Body of pancreas (tissue), 4 donors: ENCODE measurements at regions not wholly inside any gene's neighbourhood (a gene's known extent, or its start where the extent isn't known, plus 50 kb on each side); places are given as distances from the start of the nearest gene placed in this dataset.

Source experiments
- ATAC-seq: fragments of 150-250 bp; one replicate; pipeline ENCODE4 v1.9.1; 2016
- DNase-seq, 4 donors: peaks; one replicate each; pipeline ENCODE4 v3.0.0-alpha.2; 2019
- H3K27ac ChIP-seq, 4 donors: fragments of 200-600 bp; sonication (generic); 1 replicate in 3 of 4; 2 replicates in 1 of 4; pipeline versions ENCODE4 v1.5.1 to v1.6.1; 2016 to 2019; ENCODE audit warnings: mild to moderate bottlenecking in 1 of 4, mixed read lengths in 1 of 4, moderate library complexity in 1 of 4
- H3K27me3 ChIP-seq, 2 donors: fragments of 200-600 bp; sonication (generic); one replicate each; pipeline ENCODE4 v1.6.0; 2016; ENCODE audit warnings: mild to moderate bottlenecking in 1 of 2
- H3K36me3 ChIP-seq, 2 donors: fragments of 200-600 bp; sonication (generic); replicated peaks in 1 of 2; 2 replicates each; pipeline ENCODE4 v1.5.1; 2016; ENCODE audit warnings: low read depth in 2 of 2; ENCODE audit not compliant: insufficient read depth in 1 of 2
- H3K4me1 ChIP-seq: fragments of 200-600 bp; sonication (generic); one replicate; pipeline ENCODE4 v1.6.0; 2016
- H3K4me3 ChIP-seq, 2 donors: fragments of 200-600 bp; sonication (generic); 1 replicate in 1 of 2; 2 replicates in 1 of 2; pipeline ENCODE4 v1.5.1; 2016 to 2019
- H3K9me3 ChIP-seq, 3 donors: fragments of 200-600 bp; sonication (generic); 1 replicate in 2 of 3; 2 replicates in 1 of 3; pipeline ENCODE4 v1.5.1; 2016
- POLR2A ChIP-seq, 3 donors: fragments of 450-650 bp; IDR thresholded peaks; one replicate each; pipeline ENCODE4 v1.6.1; 2016; ENCODE audit warnings: antibody characterized with exemption in 3 of 3, mild to moderate bottlenecking in 2 of 3
- WGBS, 2 donors: methylation state at CpG; one replicate each; pipeline ENCODE4 v1.1.5; 2017; 5-methylcytosine and 5-hydroxymethylcytosine counted together
- intact Hi-C: fragments of 100-400 bp; cut with DNase I; formaldehyde crosslinking; loops from one replicate; pipeline ENCODE4 v1.15.1; 2023
- TF ChIP-seq, protein P1 (sequence below), 7 experiments: fragments of 450-650 bp in 4 of 7; fragments of 200-600 bp in 3 of 7; sonication (generic) in 3 of 7; IDR thresholded peaks; one replicate each; pipeline ENCODE4 v1.5.1; 2016 to 2019; ENCODE audit warnings: antibody characterized with exemption in 7 of 7

DNA sequence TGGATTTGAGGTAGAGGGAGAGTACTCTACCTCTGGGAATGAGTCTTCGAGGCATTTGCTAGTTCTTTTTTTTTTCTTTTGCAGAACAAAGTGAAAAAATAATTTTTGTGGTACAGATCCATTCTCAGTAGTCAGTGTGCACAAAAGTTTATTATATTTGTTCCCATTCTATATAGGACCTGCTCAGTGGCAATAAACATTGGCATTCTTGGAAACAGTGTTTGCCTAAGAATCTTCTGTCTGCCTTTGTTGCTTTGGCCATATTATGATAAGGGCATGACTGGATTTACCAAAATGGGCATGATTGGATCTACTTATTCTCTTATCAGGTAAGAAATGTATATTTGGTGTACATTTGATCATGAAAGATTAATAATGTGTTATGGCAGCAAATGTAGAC, 583.3 kb downstream of the PLCL1 start:
- intact Hi-C loops, result no loop called here
- no peak for TF ChIP-seq POLR2A (IDR thresholded peaks at IDR 0.05)
- TF ChIP-seq, protein P1, sequence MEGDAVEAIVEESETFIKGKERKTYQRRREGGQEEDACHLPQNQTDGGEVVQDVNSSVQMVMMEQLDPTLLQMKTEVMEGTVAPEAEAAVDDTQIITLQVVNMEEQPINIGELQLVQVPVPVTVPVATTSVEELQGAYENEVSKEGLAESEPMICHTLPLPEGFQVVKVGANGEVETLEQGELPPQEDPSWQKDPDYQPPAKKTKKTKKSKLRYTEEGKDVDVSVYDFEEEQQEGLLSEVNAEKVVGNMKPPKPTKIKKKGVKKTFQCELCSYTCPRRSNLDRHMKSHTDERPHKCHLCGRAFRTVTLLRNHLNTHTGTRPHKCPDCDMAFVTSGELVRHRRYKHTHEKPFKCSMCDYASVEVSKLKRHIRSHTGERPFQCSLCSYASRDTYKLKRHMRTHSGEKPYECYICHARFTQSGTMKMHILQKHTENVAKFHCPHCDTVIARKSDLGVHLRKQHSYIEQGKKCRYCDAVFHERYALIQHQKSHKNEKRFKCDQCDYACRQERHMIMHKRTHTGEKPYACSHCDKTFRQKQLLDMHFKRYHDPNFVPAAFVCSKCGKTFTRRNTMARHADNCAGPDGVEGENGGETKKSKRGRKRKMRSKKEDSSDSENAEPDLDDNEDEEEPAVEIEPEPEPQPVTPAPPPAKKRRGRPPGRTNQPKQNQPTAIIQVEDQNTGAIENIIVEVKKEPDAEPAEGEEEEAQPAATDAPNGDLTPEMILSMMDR (IDR thresholded peaks at IDR 0.05), result no peak
- WGBS, 2 donors, result 0% methylated on average over 1 of the region's 1 CpG
- DNase-seq, result no peak
- no peaks in the 10 kb centered on the region for H3K4me1 ChIP-seq
- no peaks in the 10 kb centered on the region for H3K27me3 ChIP-seq
- H3K27ac ChIP-seq, result no peak overlapping the region
- no peak for ATAC-seq
- H3K9me3 ChIP-seq, result no peaks in the 10 kb centered on the region
- H3K36me3 ChIP-seq, result no peaks in the 10 kb centered on the region
- H3K4me3 ChIP-seq, result no peak overlapping the region

DNA sequence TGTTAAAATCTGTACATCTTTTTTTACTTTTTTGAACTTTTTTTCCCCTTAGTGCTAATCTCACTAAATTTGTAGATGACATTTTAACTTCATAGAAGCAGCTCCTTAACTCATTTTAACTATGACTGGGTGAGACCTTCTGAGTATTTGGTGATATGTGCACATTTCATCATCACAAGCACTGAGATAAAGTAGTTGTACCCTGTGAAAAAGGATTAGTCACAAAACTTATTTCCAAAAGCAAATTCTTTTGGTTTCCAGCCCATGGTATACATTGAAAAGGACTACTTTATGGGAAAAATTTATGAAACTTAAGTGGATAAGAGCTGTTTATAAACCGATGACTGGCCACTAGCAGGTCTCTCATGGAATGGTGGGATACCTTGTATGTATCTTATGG, 581.5 kb downstream of the PLCL1 start:
- H3K4me1 ChIP-seq, result no peaks in the 10 kb centered on the region
- H3K27me3 ChIP-seq, result no peaks in the 10 kb centered on the region
- DNase-seq, result no peak
- ATAC-seq, result no peak
- H3K36me3 ChIP-seq, result no peaks in the 10 kb centered on the region
- no peak for TF ChIP-seq POLR2A (IDR thresholded peaks at IDR 0.05)
- TF ChIP-seq, protein P1 (IDR thresholded peaks at IDR 0.05), result no peak
- H3K9me3 ChIP-seq, result no peaks in the 10 kb centered on the region
- WGBS, 2 donors, result 69 to 81% methylated on average over 1 of the region's 1 CpG
- H3K27ac ChIP-seq, result no peak overlapping the region
- intact Hi-C loops, result no loop called here
- no peak overlapping the region for H3K4me3 ChIP-seq

DNA sequence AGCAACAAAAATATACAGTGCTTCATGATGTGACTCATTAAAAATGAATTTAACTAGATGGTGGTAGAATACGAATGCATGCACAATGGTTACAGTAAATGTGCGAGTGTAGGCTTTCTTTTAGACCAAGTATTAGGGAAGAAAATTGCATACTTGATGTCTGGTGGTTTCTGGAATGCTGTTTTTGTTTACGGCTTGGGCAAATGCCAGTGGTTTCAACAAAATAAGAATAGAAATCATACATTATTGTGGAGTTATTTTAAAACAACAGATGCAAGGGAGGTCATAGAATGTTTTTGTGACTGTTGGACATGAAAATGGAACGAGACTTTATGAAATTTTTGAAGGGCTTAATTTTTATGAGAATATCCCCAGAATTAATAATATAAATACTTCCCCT, 580.9 kb downstream of the PLCL1 start:
- no peak overlapping the region for H3K4me3 ChIP-seq
- H3K9me3 ChIP-seq, result no peaks in the 10 kb centered on the region
- H3K27me3 ChIP-seq, result no peaks in the 10 kb centered on the region
- no peak overlapping the region for H3K27ac ChIP-seq
- ATAC-seq (no peak), DNase-seq (no peak)
- WGBS, 2 donors, result 48 to 73% methylated on average over 4 of the region's 4 CpGs
- no peaks in the 10 kb centered on the region for H3K36me3 ChIP-seq
- intact Hi-C loops, result no loop called here
- no peak for TF ChIP-seq POLR2A (IDR thresholded peaks at IDR 0.05)
- TF ChIP-seq, protein P1 (IDR thresholded peaks at IDR 0.05), result no peak
- no peaks in the 10 kb centered on the region for H3K4me1 ChIP-seq

DNA sequence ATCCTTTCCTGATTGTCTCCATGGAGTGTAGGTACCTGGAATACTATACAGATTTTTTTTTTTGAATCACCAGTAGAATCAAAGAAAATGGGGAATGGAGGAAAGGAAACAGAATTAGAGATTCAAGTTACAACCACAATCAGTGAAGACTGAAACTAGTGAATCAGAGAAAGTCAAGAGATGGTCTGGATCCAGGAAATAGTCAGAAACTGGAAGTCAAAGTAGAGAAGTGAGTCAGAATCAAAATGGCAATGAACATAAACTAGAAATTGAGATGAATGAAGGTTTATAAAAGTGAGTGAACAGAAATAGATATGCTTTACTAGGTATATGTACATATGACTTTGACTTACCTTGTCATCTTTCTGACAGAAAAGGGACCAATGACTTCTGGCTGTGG, 579.0 kb downstream of the PLCL1 start:
- ATAC-seq (no peak), DNase-seq (no peak)
- Histone ChIP-seq H3K9me3 (no peaks in the 10 kb centered on the region), H3K27ac (no peak overlapping the region), H3K4me3 (no peak overlapping the region), H3K27me3 (no peaks in the 10 kb centered on the region), H3K4me1 (no peaks in the 10 kb centered on the region), H3K36me3 (no peaks in the 10 kb centered on the region)
- intact Hi-C loops, result no loop called here
- TF ChIP-seq POLR2A (IDR thresholded peaks at IDR 0.05), result no peak
- TF ChIP-seq, protein P1 (IDR thresholded peaks at IDR 0.05), result no peak

DNA sequence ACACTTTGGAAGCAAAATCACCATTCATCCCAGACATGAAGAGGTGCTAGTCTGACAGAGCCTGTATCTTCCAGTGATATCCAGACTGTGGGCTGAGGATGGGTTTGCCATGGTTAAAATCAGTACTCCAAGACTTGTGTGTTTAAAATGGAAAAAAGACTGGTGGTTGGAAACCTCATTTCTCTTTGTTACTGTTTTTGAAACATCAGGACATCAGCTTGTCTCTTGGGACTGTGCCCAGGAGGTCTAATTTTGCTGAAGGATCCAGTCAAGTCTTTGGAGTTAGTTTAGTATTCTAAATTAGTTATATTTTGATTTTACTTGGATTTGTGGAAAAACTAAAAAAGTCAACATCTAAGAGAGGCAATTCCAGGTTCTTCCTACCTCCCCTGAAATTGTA, 578.4 kb downstream of the PLCL1 start:
- intact Hi-C loops, result no loop called here
- ATAC-seq, result no peak
- H3K27ac ChIP-seq, result no peak overlapping the region

More for the DNA sequence above, 578.4 kb downstream of the PLCL1 start:
- Histone ChIP-seq H3K27me3 (no peaks in the 10 kb centered on the region), H3K4me1 (no peaks in the 10 kb centered on the region), H3K4me3 (no peak overlapping the region), H3K36me3 (no peaks in the 10 kb centered on the region), H3K9me3 (no peaks in the 10 kb centered on the region)
- TF ChIP-seq POLR2A (IDR thresholded peaks at IDR 0.05), result no peak
- TF ChIP-seq, protein P1 (IDR thresholded peaks at IDR 0.05), result no peak
- no peak for DNase-seq
